Spleen (tissue), 7 donors: ENCODE measurements at regions not wholly inside any gene's neighbourhood (a gene's known extent, or its start where the extent isn't known, plus 50 kb on each side); places are given as distances from the start of the nearest gene placed in this dataset.

ENCODE experiments used
- POLR2A ChIP-seq, 3 donors: fragments of 450-650 bp; IDR thresholded peaks; one replicate each; pipeline ENCODE4 v1.5.1; 2017; ENCODE audit warnings: antibody characterized with exemption in 3 of 3, mild to moderate bottlenecking in 1 of 3
- TF ChIP-seq, protein P1 (sequence below), 11 experiments: fragments of 200-600 bp in 7 of 11; fragments of 450-650 bp in 4 of 11; sonication (generic) in 4 of 11; IDR thresholded peaks in 8 of 11; conservative IDR thresholded peaks in 3 of 11; 1 replicate in 7 of 11; 2 replicates in 4 of 11; pipeline versions ENCODE4 v1.4.0 to v1.8.0; 2016 to 2021; ENCODE audit warnings: antibody characterized with exemption in 11 of 11, inconsistent platforms in 4 of 11, mild to moderate bottlenecking in 1 of 11
- donor health status: DM: no; HTN: no; CAD: no; lungs with moderate emphysema.
- donor health status: DM: no; HTN: no; CAD: no.
- donor health status: DM: no; HTN: no; CAD: no.

DNA sequence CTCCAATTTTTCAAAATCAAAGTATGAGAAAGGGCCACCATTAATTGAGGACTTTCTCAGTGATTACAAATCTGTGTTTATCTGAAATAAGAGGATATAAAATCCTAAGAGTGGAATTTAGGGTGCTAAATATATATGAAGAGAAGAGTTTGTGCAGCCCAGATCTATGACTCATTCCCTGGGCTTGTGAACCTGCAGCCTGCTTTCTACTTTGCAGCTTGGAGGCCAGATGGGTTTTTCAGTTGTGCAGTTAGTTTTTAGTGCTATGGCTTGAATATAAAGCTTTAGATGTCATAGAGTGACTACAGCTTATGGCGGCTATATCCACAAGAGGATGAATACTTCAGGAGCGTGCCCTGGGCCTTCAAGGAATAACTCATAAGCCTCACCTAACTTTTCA, 1391.1 kb downstream of the FSTL5 start:
- TF ChIP-seq POLR2A (IDR thresholded peaks at IDR 0.05), result no peak
- TF ChIP-seq, protein P1, sequence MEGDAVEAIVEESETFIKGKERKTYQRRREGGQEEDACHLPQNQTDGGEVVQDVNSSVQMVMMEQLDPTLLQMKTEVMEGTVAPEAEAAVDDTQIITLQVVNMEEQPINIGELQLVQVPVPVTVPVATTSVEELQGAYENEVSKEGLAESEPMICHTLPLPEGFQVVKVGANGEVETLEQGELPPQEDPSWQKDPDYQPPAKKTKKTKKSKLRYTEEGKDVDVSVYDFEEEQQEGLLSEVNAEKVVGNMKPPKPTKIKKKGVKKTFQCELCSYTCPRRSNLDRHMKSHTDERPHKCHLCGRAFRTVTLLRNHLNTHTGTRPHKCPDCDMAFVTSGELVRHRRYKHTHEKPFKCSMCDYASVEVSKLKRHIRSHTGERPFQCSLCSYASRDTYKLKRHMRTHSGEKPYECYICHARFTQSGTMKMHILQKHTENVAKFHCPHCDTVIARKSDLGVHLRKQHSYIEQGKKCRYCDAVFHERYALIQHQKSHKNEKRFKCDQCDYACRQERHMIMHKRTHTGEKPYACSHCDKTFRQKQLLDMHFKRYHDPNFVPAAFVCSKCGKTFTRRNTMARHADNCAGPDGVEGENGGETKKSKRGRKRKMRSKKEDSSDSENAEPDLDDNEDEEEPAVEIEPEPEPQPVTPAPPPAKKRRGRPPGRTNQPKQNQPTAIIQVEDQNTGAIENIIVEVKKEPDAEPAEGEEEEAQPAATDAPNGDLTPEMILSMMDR (IDR thresholded peaks at IDR 0.05 in 8 of 11, conservative IDR thresholded peaks at IDR 0.05 in 3 of 11), result no peak
